HEK293 (cell line): ENCODE measurements at regions not wholly inside any gene's neighbourhood (a gene's known extent, or its start where the extent isn't known, plus 50 kb on each side); places are given as distances from the start of the nearest gene placed in this dataset.

Experiments used
- CTCF ChIA-PET: fragments of 350-600 bp; formaldehyde crosslinking; extraction: SDS; loops from one replicate; lab custom pipeline; 2021; ENCODE audit warnings: antibody characterized with exemption; lab: Yijun Ruan, JAX
- POLR2A ChIA-PET: fragments of 300-600 bp; formaldehyde crosslinking; extraction: SDS; loops from one replicate; lab custom pipeline; 2020; ENCODE audit warnings: antibody characterized with exemption, inconsistent platforms; lab: Yijun Ruan, JAX
- H3K27ac ChIP-seq: fragments of 200-500 bp; sonication (Bioruptor generic); 2 replicates; pipeline ENCODE4 v1.5.1; 2014; ENCODE audit warnings: low read depth, low read length, control low read depth, inconsistent platforms; ENCODE audit errors: extremely low read depth
- H3K36me3 ChIP-seq, 2 experiments: fragments of 200-500 bp in 1 of 2; sonication (Bioruptor generic) in 1 of 2; 1 replicate in 1 of 2; 2 replicates in 1 of 2; pipeline ENCODE4 v1.5.1; 2014 to 2017; ENCODE audit warnings: inconsistent platforms in 2 of 2, low read length in 2 of 2; ENCODE audit not compliant: control insufficient read depth in 2 of 2, insufficient read depth in 1 of 2
- H3K4me1 ChIP-seq: fragments of 200-500 bp; sonication (Bioruptor generic); 2 replicates; pipeline ENCODE4 v1.5.1; 2014; ENCODE audit warnings: mild to moderate bottlenecking, low read length, inconsistent platforms; ENCODE audit not compliant: control insufficient read depth, insufficient read depth
- H3K4me3 ChIP-seq: 2 replicates; pipeline ENCODE4 v1.5.1; 2011; ENCODE audit warnings: low read depth, mild to moderate bottlenecking, control low read depth, low read length, moderate library complexity
- H3K9me3 ChIP-seq: fragments of 200-500 bp; sonication (Bioruptor generic); 2 replicates; pipeline ENCODE4 v1.5.1; 2014; ENCODE audit warnings: low read depth, low read length, inconsistent platforms; ENCODE audit not compliant: control insufficient read depth, insufficient read depth
- BCL11A ChIP-seq: fragments of 450-650 bp; formaldehyde crosslinking; IDR thresholded peaks from 2 replicates; pipeline ENCODE4 v1.5.1; 2016; ENCODE audit warnings: low read depth, missing biosample characterization, missing genetic modification characterization
- GFI1B ChIP-seq: fragments of 450-650 bp; formaldehyde crosslinking; IDR thresholded peaks from 2 replicates; pipeline ENCODE4 v1.5.1; 2016; ENCODE audit warnings: missing biosample characterization, missing genetic modification characterization
- KLF10 ChIP-seq: fragments of 450-650 bp; IDR thresholded peaks from 2 replicates; pipeline ENCODE4 v1.5.1; 2018; ENCODE audit warnings: missing biosample characterization, mild to moderate bottlenecking, missing genetic modification characterization
- KLF16 ChIP-seq: fragments of 450-650 bp; formaldehyde crosslinking; IDR thresholded peaks from 2 replicates; pipeline ENCODE4 v1.5.1; 2017; ENCODE audit warnings: missing biosample characterization, missing genetic modification characterization
- PRDM1 ChIP-seq: fragments of 450-650 bp; formaldehyde crosslinking; IDR thresholded peaks from 2 replicates; pipeline ENCODE4; 2016; ENCODE audit warnings: missing biosample characterization, missing genetic modification characterization
- YY1 ChIP-seq: fragments of 450-650 bp; formaldehyde crosslinking; IDR thresholded peaks from 2 replicates; pipeline ENCODE4 v1.5.1; 2018; ENCODE audit warnings: missing biosample characterization, missing genetic modification characterization
- ZFHX2 ChIP-seq: fragments of 450-650 bp; formaldehyde crosslinking; conservative IDR thresholded peaks from 2 replicates; pipeline ENCODE4 v1.5.1; 2016; ENCODE audit warnings: missing biosample characterization, missing genetic modification characterization
- ZNF157 ChIP-seq: fragments of 450-650 bp; formaldehyde crosslinking; IDR thresholded peaks from 2 replicates; pipeline ENCODE4 v1.5.1; 2016; ENCODE audit warnings: missing biosample characterization, missing genetic modification characterization
- ZNF530 ChIP-seq: fragments of 450-650 bp; formaldehyde crosslinking; IDR thresholded peaks from 2 replicates; pipeline ENCODE4 v1.5.1; 2016; ENCODE audit warnings: low read depth, missing biosample characterization, missing genetic modification characterization
- ZNF621 ChIP-seq: fragments of 450-650 bp; formaldehyde crosslinking; IDR thresholded peaks from 2 replicates; pipeline ENCODE4 v1.5.1; 2017; ENCODE audit warnings: missing biosample characterization, missing genetic modification characterization
- ZNF624 ChIP-seq: fragments of 450-650 bp; formaldehyde crosslinking; IDR thresholded peaks from 2 replicates; pipeline ENCODE4 v1.5.1; 2017; ENCODE audit warnings: missing biosample characterization, missing genetic modification characterization
- ZNF654 ChIP-seq: fragments of 450-650 bp; formaldehyde crosslinking; IDR thresholded peaks from 2 replicates; pipeline ENCODE4 v1.5.1; 2016; ENCODE audit warnings: low read depth, missing biosample characterization, missing genetic modification characterization
- ZNF792 ChIP-seq: fragments of 450-650 bp; formaldehyde crosslinking; IDR thresholded peaks from 2 replicates; pipeline ENCODE4 v1.5.1; 2016; ENCODE audit warnings: missing biosample characterization, missing genetic modification characterization
- ZNF837 ChIP-seq: fragments of 450-650 bp; formaldehyde crosslinking; IDR thresholded peaks from 2 replicates; pipeline ENCODE4 v1.5.1; 2016; ENCODE audit warnings: missing biosample characterization, missing genetic modification characterization
- TF ChIP-seq, protein P1 (sequence below): fragments of 450-650 bp; formaldehyde crosslinking; IDR thresholded peaks from 2 replicates; pipeline ENCODE4 v1.5.1; 2016; ENCODE audit warnings: missing biosample characterization, missing genetic modification characterization
- TF ChIP-seq, protein P2 (sequence below): fragments of 450-650 bp; formaldehyde crosslinking; IDR thresholded peaks from 2 replicates; pipeline ENCODE4 v1.5.1; 2016; ENCODE audit warnings: missing biosample characterization, missing genetic modification characterization, borderline replicate concordance
- TF ChIP-seq, protein P3 (sequence below): fragments of 450-650 bp; formaldehyde crosslinking; IDR thresholded peaks from 2 replicates; pipeline ENCODE4 v1.5.1; 2017; ENCODE audit warnings: missing biosample characterization, missing genetic modification characterization
- TF ChIP-seq, protein P4 (sequence below): fragments of 450-650 bp; formaldehyde crosslinking; IDR thresholded peaks from 2 replicates; pipeline ENCODE4 v1.5.0; 2017; ENCODE audit warnings: missing biosample characterization, missing genetic modification characterization, borderline replicate concordance

DNA sequence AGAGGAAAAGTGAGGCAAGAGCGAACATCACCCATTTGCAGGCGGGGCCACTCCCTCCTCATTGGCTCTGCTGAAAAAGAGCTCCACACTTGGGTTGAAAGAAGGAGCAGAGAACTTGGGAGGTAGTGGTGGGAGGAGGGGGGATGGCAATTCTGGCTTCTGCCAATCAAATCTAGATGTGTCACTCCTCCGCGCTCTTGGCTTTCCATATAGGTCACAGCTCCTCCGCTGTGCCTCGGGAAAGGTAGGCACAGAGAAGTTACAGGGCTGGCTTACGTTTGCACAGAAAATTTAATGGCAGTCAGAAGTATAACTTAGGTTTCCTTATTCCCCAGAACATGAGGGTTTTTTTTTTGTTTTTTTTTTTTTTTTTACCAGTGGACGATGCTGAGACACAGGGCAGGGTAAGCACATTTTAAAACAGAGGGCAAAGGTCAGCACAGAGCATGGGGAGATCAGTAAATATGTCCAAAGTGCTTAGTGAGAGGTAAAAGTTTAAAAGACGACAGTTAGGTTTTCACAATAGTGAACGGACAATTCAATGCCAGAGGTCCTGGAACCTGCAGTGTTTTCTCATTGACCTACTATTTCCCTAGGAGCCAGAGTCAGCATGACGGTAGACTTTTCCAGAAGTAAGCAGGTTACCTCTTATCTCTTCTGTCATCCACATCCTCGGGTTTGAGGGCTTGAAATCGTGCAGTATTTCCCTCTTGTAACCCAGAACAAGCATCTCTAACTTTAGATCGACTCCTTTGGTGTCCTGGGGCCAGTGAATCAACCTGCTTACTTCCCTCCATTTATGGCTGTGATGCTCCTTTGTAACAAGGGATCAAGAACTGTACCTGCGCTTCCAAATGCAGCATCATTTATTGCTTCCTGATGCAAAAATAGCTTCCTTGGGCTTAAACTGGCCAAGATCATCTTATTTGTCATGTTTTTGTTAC is 258.9 kb upstream of the PROX1 start:
- no peak overlapping the region for H3K4me3 ChIP-seq
- H3K9me3 ChIP-seq = no peaks in the 10 kb centered on the region
- TF ChIP-seq ZNF792 (no peak), ZFHX2 (tag by site-specific recombination) (no peak), YY1 (tag by site-specific recombination) (no peak), ZNF654 (tag by site-specific recombination) (no peak), KLF10 (tag by site-specific recombination) (no peak), ZNF621 (tag by site-specific recombination) (no peak), GFI1B (no peak), BCL11A (no peak), ZNF157 (tag by site-specific recombination) (no peak), KLF16 (no peak), ZNF530 (tag by site-specific recombination) (no peak), ZNF837 (tag by site-specific recombination) (no peak), ZNF624 (tag by site-specific recombination) (no peak), PRDM1 (tag by site-specific recombination) (no peak)
- TF ChIP-seq, protein P1, sequence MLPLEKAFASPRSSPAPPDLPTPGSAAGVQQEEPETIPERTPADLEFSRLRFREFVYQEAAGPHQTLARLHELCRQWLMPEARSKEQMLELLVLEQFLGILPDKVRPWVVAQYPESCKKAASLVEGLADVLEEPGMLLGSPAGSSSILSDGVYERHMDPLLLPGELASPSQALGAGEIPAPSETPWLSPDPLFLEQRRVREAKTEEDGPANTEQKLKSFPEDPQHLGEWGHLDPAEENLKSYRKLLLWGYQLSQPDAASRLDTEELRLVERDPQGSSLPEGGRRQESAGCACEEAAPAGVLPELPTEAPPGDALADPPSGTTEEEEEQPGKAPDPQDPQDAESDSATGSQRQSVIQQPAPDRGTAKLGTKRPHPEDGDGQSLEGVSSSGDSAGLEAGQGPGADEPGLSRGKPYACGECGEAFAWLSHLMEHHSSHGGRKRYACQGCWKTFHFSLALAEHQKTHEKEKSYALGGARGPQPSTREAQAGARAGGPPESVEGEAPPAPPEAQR (tag by site-specific recombination) = no peak
- TF ChIP-seq, protein P2, sequence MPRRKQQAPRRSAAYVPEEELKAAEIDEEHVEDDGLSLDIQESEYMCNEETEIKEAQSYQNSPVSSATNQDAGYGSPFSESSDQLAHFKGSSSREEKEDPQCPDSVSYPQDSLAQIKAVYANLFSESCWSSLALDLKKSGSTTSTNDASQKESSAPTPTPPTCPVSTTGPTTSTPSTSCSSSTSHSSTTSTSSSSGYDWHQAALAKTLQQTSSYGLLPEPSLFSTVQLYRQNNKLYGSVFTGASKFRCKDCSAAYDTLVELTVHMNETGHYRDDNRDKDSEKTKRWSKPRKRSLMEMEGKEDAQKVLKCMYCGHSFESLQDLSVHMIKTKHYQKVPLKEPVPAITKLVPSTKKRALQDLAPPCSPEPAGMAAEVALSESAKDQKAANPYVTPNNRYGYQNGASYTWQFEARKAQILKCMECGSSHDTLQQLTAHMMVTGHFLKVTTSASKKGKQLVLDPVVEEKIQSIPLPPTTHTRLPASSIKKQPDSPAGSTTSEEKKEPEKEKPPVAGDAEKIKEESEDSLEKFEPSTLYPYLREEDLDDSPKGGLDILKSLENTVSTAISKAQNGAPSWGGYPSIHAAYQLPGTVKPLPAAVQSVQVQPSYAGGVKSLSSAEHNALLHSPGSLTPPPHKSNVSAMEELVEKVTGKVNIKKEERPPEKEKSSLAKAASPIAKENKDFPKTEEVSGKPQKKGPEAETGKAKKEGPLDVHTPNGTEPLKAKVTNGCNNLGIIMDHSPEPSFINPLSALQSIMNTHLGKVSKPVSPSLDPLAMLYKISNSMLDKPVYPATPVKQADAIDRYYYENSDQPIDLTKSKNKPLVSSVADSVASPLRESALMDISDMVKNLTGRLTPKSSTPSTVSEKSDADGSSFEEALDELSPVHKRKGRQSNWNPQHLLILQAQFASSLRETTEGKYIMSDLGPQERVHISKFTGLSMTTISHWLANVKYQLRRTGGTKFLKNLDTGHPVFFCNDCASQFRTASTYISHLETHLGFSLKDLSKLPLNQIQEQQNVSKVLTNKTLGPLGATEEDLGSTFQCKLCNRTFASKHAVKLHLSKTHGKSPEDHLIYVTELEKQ (tag by site-specific recombination) = no peak
- TF ChIP-seq, protein P3, sequence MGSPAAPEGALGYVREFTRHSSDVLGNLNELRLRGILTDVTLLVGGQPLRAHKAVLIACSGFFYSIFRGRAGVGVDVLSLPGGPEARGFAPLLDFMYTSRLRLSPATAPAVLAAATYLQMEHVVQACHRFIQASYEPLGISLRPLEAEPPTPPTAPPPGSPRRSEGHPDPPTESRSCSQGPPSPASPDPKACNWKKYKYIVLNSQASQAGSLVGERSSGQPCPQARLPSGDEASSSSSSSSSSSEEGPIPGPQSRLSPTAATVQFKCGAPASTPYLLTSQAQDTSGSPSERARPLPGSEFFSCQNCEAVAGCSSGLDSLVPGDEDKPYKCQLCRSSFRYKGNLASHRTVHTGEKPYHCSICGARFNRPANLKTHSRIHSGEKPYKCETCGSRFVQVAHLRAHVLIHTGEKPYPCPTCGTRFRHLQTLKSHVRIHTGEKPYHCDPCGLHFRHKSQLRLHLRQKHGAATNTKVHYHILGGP (tag by site-specific recombination) = no peak
- TF ChIP-seq, protein P4, sequence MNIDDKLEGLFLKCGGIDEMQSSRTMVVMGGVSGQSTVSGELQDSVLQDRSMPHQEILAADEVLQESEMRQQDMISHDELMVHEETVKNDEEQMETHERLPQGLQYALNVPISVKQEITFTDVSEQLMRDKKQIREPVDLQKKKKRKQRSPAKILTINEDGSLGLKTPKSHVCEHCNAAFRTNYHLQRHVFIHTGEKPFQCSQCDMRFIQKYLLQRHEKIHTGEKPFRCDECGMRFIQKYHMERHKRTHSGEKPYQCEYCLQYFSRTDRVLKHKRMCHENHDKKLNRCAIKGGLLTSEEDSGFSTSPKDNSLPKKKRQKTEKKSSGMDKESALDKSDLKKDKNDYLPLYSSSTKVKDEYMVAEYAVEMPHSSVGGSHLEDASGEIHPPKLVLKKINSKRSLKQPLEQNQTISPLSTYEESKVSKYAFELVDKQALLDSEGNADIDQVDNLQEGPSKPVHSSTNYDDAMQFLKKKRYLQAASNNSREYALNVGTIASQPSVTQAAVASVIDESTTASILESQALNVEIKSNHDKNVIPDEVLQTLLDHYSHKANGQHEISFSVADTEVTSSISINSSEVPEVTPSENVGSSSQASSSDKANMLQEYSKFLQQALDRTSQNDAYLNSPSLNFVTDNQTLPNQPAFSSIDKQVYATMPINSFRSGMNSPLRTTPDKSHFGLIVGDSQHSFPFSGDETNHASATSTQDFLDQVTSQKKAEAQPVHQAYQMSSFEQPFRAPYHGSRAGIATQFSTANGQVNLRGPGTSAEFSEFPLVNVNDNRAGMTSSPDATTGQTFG (tag by site-specific recombination) = no peak
- TF ChIP-seq, all 188 proteins: peak for 0
- ChIA-PET POLR2A (no interaction called here), CTCF (interaction anchor here (0.6 kb wide), 2 partner anchors 22 to 429 kb away, joined by 3 to 6 read pairs; no protein-coding TSS in a partner anchor)
- H3K27ac ChIP-seq = no peak overlapping the region
- H3K36me3 ChIP-seq = no peaks in the 10 kb centered on the region
- H3K4me1 ChIP-seq = no peaks in the 10 kb centered on the region
